ENCODE measurements at regions not wholly inside any gene's neighbourhood (a gene's known extent, or its start where the extent isn't known, plus 50 kb on each side); places are given as distances from the start of the nearest gene placed in this dataset.
"Not testable (repeated sequence)": the region's sequence is repeated elsewhere in the genome, so short reads cannot be mapped to it uniquely, and the experiment has no call there.

GRCh38 chr5:19233573-19233972 lies 754.4 kb downstream of the CDH18 start:
- no peak overlapping the region for H3K27ac Mint-ChIP-seq (ENCODE audit: unreplicated experiment)
- DNase-seq = no peak
- H3K9me3 Mint-ChIP-seq (ENCODE audit: unreplicated experiment) = no peaks in the 10 kb centered on the region
- H3K4me3 Mint-ChIP-seq (ENCODE audit: unreplicated experiment) = no peak overlapping the region
- TF ChIP-seq CTCF (IDR thresholded peaks at IDR 0.05; ENCODE audit: partially characterized antibody, unreplicated experiment) = no peak
- no peaks in the 10 kb centered on the region for H3K27me3 Mint-ChIP-seq (ENCODE audit: unreplicated experiment)
- peaks cover 3% of the 10 kb centered on the region for H3K4me1 Mint-ChIP-seq (ENCODE audit: low read depth, unreplicated experiment)
- no peaks in the 10 kb centered on the region for H3K36me3 Mint-ChIP-seq (ENCODE audit: unreplicated experiment)

GRCh38 chr5:19235101-19235584 lies 752.9 kb downstream of the CDH18 start:
- Mint-ChIP-seq H3K4me3 (ENCODE audit: unreplicated experiment) (no peak overlapping the region), H3K36me3 (ENCODE audit: unreplicated experiment) (no peaks in the 10 kb centered on the region), H3K27me3 (ENCODE audit: unreplicated experiment) (peaks cover 2% of the 10 kb centered on the region), H3K27ac (ENCODE audit: unreplicated experiment) (no peak overlapping the region), H3K9me3 (ENCODE audit: unreplicated experiment) (no peaks in the 10 kb centered on the region), H3K4me1 (ENCODE audit: low read depth, unreplicated experiment) (peaks cover 3% of the 10 kb centered on the region)
- no peak for DNase-seq
- no peak for TF ChIP-seq CTCF (IDR thresholded peaks at IDR 0.05; ENCODE audit: partially characterized antibody, unreplicated experiment)

- Mint-ChIP-seq H3K27ac (ENCODE audit: unreplicated experiment) (no peak overlapping the region), H3K36me3 (ENCODE audit: unreplicated experiment) (no peaks in the 10 kb centered on the region), H3K27me3 (ENCODE audit: unreplicated experiment) (peaks cover 2% of the 10 kb centered on the region), H3K4me1 (ENCODE audit: low read depth, unreplicated experiment) (peaks cover 3% of the 10 kb centered on the region), H3K9me3 (ENCODE audit: unreplicated experiment) (no peaks in the 10 kb centered on the region), H3K4me3 (ENCODE audit: unreplicated experiment) (no peak overlapping the region)
- DNase-seq = no peak
- no peak for TF ChIP-seq CTCF (IDR thresholded peaks at IDR 0.05; ENCODE audit: partially characterized antibody, unreplicated experiment)
Observed at GRCh38 chr5:19240170-19240569, 747.8 kb downstream of the CDH18 start.

GRCh38 chr5:19241690-19242089 lies 746.3 kb downstream of the CDH18 start:
- H3K27ac Mint-ChIP-seq (ENCODE audit: unreplicated experiment) = no peak overlapping the region
- TF ChIP-seq CTCF (IDR thresholded peaks at IDR 0.05; ENCODE audit: partially characterized antibody, unreplicated experiment) = no peak
- no peaks in the 10 kb centered on the region for H3K36me3 Mint-ChIP-seq (ENCODE audit: unreplicated experiment)
- H3K9me3 Mint-ChIP-seq (ENCODE audit: unreplicated experiment) = peaks cover 2% of the 10 kb centered on the region
- H3K4me3 Mint-ChIP-seq (ENCODE audit: unreplicated experiment) = no peak overlapping the region
- no peaks in the 10 kb centered on the region for H3K4me1 Mint-ChIP-seq (ENCODE audit: low read depth, unreplicated experiment)
- H3K27me3 Mint-ChIP-seq (ENCODE audit: unreplicated experiment) = peaks cover 2% of the 10 kb centered on the region
- no peak for DNase-seq

GRCh38 chr5:19246191-19246590 lies 741.8 kb downstream of the CDH18 start:
- H3K36me3 Mint-ChIP-seq (ENCODE audit: unreplicated experiment); H3K27ac Mint-ChIP-seq (ENCODE audit: unreplicated experiment); H3K27me3 Mint-ChIP-seq (ENCODE audit: unreplicated experiment); H3K9me3 Mint-ChIP-seq (ENCODE audit: unreplicated experiment); H3K4me1 Mint-ChIP-seq (ENCODE audit: low read depth, unreplicated experiment); DNase-seq; H3K4me3 Mint-ChIP-seq (ENCODE audit: unreplicated experiment): not testable (repeated sequence)

- no peaks in the 10 kb centered on the region for H3K4me1 Mint-ChIP-seq (ENCODE audit: low read depth, unreplicated experiment)
- no peak for DNase-seq
- no peaks in the 10 kb centered on the region for H3K36me3 Mint-ChIP-seq (ENCODE audit: unreplicated experiment)
- TF ChIP-seq CTCF (IDR thresholded peaks at IDR 0.05; ENCODE audit: partially characterized antibody, unreplicated experiment) = no peak
- no peak overlapping the region for H3K27ac Mint-ChIP-seq (ENCODE audit: unreplicated experiment)
- H3K9me3 Mint-ChIP-seq (ENCODE audit: unreplicated experiment) = peaks cover 2% of the 10 kb centered on the region
- no peak overlapping the region for H3K4me3 Mint-ChIP-seq (ENCODE audit: unreplicated experiment)
- no peaks in the 10 kb centered on the region for H3K27me3 Mint-ChIP-seq (ENCODE audit: unreplicated experiment)
Observed at GRCh38 chr5:19247302-19247701, 740.7 kb downstream of the CDH18 start.

Data from glutamatergic neuron (in vitro differentiated cells).